ENCODE measurements at regions not wholly inside any gene's neighbourhood (a gene's known extent, or its start where the extent isn't known, plus 50 kb on each side); places are given as distances from the start of the nearest gene placed in this dataset.

DNA sequence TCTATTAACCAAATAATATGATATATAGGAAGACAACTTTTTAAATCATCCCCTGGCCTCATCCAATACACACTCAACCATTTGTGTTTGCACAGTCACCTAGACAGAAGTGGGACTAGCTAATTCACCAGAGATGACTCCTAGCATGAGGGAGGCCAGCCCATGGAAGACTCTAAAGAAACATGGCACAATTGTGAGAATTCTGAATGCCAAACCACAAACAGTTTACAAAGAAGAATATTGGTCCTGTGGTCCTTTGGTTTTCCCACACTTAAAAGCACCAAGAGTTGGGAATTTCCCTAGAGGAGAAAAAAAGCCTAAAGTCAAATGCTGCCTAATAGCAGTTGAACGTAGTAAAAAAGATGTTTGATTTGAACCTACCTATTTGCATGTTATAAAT is 609.9 kb downstream of the ACTL7B start:
- ATAC-seq (no peak), DNase-seq (no peak)
- H3K4me1 ChIP-seq: no peaks in the 10 kb centered on the region
- no peak overlapping the region for H3K27ac ChIP-seq
- H3K9me3 ChIP-seq: no peaks in the 10 kb centered on the region
- intact Hi-C loops (cut with DNase I): no loop called here
- TF ChIP-seq CTCF (IDR thresholded peaks at IDR 0.05): no peak
- H3K27me3 ChIP-seq (ENCODE audit: low read depth): no peaks in the 10 kb centered on the region
- no peaks in the 10 kb centered on the region for H3K36me3 ChIP-seq
- H3K4me3 ChIP-seq: no peak overlapping the region

- no peak overlapping the region for H3K4me3 ChIP-seq
- ATAC-seq: no peak
- no peaks in the 10 kb centered on the region for H3K36me3 ChIP-seq
- H3K4me1 ChIP-seq: no peaks in the 10 kb centered on the region
- no peaks in the 10 kb centered on the region for H3K9me3 ChIP-seq
- no peak for TF ChIP-seq CTCF (IDR thresholded peaks at IDR 0.05)
- H3K27me3 ChIP-seq (ENCODE audit: low read depth): no peaks in the 10 kb centered on the region
- H3K27ac ChIP-seq: no peak overlapping the region
- intact Hi-C loops (cut with DNase I): no loop called here
- DNase-seq: no peak
These were observed 610.5 kb downstream of the ACTL7B start for GRCh38 chr9:108245331-108245730.

DNA sequence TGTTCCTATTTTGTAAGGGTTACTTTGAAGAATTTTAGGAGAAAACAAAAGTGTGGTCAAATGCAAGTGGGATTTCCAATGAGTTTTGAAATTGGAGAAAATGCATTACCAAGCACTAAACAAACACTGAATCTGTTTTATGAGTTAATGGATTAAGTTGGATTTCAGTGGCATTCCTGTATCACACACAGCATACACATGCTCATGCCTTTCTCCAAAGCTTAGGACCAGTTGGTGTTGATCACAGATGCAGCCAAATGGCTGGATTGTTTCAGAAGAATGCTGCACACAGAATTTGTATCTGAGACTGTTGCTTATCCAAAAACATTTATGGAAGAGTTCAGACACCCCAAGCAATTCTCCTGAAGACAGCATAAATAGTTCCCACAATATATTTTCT is 611.1 kb downstream of the ACTL7B start:
- intact Hi-C loops (cut with DNase I): no loop called here
- DNase-seq (no peak), ATAC-seq (no peak)
- no peak overlapping the region for H3K4me3 ChIP-seq
- no peaks in the 10 kb centered on the region for H3K9me3 ChIP-seq
- H3K27me3 ChIP-seq (ENCODE audit: low read depth): no peaks in the 10 kb centered on the region
- H3K36me3 ChIP-seq: no peaks in the 10 kb centered on the region
- H3K4me1 ChIP-seq: no peaks in the 10 kb centered on the region
- no peak for TF ChIP-seq CTCF (IDR thresholded peaks at IDR 0.05)
- no peak overlapping the region for H3K27ac ChIP-seq

DNA sequence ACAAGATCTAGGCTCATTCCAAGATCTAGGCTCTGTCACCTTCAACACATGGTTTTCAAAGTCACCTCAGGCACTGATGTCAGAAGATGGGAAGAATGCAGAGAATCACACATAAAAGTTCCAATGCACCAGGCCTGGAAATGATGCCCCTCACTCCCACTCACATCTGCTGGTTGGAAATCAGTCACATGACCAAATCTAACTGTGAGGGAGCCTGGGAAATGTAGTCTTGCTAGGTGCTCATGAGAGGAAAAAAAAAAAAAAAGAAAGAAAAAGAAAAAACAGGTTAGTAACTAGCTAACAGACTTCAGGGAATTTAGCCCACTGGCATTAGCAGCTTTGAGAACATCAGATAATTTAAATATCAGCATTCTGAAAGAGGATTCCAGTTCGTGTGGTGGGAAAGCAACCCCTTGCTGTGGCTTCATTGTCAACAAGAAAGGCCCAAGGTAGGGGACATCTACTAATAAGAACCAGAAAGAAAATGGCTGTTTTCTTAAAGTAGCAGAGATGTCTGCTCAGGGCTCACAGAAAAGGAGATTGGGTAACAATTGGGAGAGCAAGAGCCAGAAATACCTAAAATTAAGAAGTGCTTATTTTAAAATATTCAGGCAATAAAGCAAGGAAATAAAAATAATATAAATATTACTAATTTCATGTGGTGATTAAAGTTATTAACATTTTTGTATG is 614.3 kb downstream of the ACTL7B start:
- no peak for DNase-seq
- no peak for ATAC-seq
- H3K27me3 ChIP-seq (ENCODE audit: low read depth): no peaks in the 10 kb centered on the region
- no peaks in the 10 kb centered on the region for H3K9me3 ChIP-seq
- H3K4me1 ChIP-seq: no peaks in the 10 kb centered on the region
- H3K36me3 ChIP-seq: no peaks in the 10 kb centered on the region
- H3K27ac ChIP-seq: no peak overlapping the region
- TF ChIP-seq CTCF (IDR thresholded peaks at IDR 0.05): no peak
- H3K4me3 ChIP-seq: no peak overlapping the region
- intact Hi-C loops (cut with DNase I): no loop called here

- no peaks in the 10 kb centered on the region for H3K27me3 ChIP-seq (ENCODE audit: low read depth)
- H3K27ac ChIP-seq: no peak overlapping the region
- no peaks in the 10 kb centered on the region for H3K9me3 ChIP-seq
- no peak overlapping the region for H3K4me3 ChIP-seq
- DNase-seq (no peak), ATAC-seq (no peak)
- no peak for TF ChIP-seq CTCF (IDR thresholded peaks at IDR 0.05)
- intact Hi-C loops (cut with DNase I): no loop called here
- H3K36me3 ChIP-seq: no peaks in the 10 kb centered on the region
- H3K4me1 ChIP-seq: no peaks in the 10 kb centered on the region
These were observed 616.0 kb downstream of the ACTL7B start for GRCh38 chr9:108239696-108240321.

Data from lower lobe of right lung (tissue), 2 donors.